ENCODE measurements at regions not wholly inside any gene's neighbourhood (a gene's known extent, or its start where the extent isn't known, plus 50 kb on each side); places are given as distances from the start of the nearest gene placed in this dataset.

- intact Hi-C loops (cut with DNase I; ENCODE audit: low total_unique reads), result no loop called here
- DNase-seq (ENCODE audit: low spot score in 2 of 2), result no peak
- TF ChIP-seq CTCF (IDR thresholded peaks at IDR 0.05) (no peak), POLR2AphosphoS5 (IDR thresholded peaks at IDR 0.05) (no peak)
Measured at GRCh38 chr3:144295613-144296012, 324.0 kb downstream of the DIPK2A start.

DNA sequence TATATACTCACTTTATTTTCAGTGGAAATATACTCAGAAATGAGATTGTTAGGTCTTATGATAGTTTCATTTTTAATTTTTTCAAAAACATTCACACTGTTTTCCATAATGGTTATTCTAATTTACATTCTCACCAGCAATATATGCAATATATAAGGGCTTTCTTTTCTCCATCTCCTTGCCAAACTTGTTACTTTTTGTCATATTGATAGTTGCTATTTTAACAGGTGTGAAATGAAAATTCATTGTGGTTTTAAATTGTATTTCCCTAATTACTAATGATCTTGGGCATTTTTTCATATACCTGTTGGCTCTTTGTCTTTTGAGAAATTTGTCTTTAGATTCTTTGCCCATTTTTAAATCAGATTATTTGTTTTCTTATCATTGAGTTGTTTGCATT is 325.2 kb downstream of the DIPK2A start:
- no peaks in the 10 kb centered on the region for H3K27me3 ChIP-seq
- TF ChIP-seq CTCF (IDR thresholded peaks at IDR 0.05), result no peak
- no peaks in the 10 kb centered on the region for H3K36me3 ChIP-seq
- H3K9me3 ChIP-seq, result peaks cover 0 to 3% of the 10 kb centered on the region in 2 donors
- no peak overlapping the region for H3K4me3 ChIP-seq
- no peak overlapping the region for H3K27ac ChIP-seq
- intact Hi-C loops (cut with DNase I; ENCODE audit: low total_unique reads), result no loop called here
- DNase-seq (ENCODE audit: low spot score in 2 of 2), result no peak
- no peaks in the 10 kb centered on the region for H3K4me1 ChIP-seq

More at GRCh38 chr3:144295613-144296012, 324.0 kb downstream of the DIPK2A start:
- Histone ChIP-seq H3K36me3 (no peaks in the 10 kb centered on the region), H3K27me3 (no peaks in the 10 kb centered on the region), H3K4me3 (no peak overlapping the region), H3K4me1 (no peaks in the 10 kb centered on the region), H3K9me3 (peaks cover 0 to 4% of the 10 kb centered on the region in 2 donors), H3K27ac (no peak overlapping the region)

- Histone ChIP-seq H3K27ac (no peak overlapping the region), H3K36me3 (no peaks in the 10 kb centered on the region), H3K9me3 (peaks cover 0 to 4% of the 10 kb centered on the region in 2 donors), H3K27me3 (no peaks in the 10 kb centered on the region), H3K4me3 (no peak overlapping the region), H3K4me1 (no peaks in the 10 kb centered on the region)
- intact Hi-C loops (cut with DNase I; ENCODE audit: low total_unique reads), result loop anchor here (10.0 kb wide), 1 partner anchor 1223 kb away; no protein-coding TSS in a partner anchor
- DNase-seq (ENCODE audit: low spot score in 2 of 2), result no peak
- TF ChIP-seq CTCF (IDR thresholded peaks at IDR 0.05), result no peak
- no peak for TF ChIP-seq POLR2AphosphoS5 (IDR thresholded peaks at IDR 0.05)
- TF ChIP-seq POLR2A (IDR thresholded peaks at IDR 0.05), result no peak
Measured at GRCh38 chr3:144301863-144302262, 330.2 kb downstream of the DIPK2A start.

- DNase-seq (ENCODE audit: low spot score in 2 of 2), result no peak
- peaks cover 0 to 4% of the 10 kb centered on the region in 2 donors for H3K9me3 ChIP-seq
- no peak overlapping the region for H3K4me3 ChIP-seq
- no peaks in the 10 kb centered on the region for H3K27me3 ChIP-seq
- TF ChIP-seq POLR2A (IDR thresholded peaks at IDR 0.05) (no peak), POLR2AphosphoS5 (IDR thresholded peaks at IDR 0.05) (no peak), CTCF (IDR thresholded peaks at IDR 0.05) (no peak)
- no peaks in the 10 kb centered on the region for H3K36me3 ChIP-seq
- H3K27ac ChIP-seq, result no peak overlapping the region
- H3K4me1 ChIP-seq, result no peaks in the 10 kb centered on the region
- intact Hi-C loops (cut with DNase I; ENCODE audit: low total_unique reads), result loop anchor here (10.0 kb wide), 1 partner anchor 1217 kb away; no protein-coding TSS in a partner anchor
Measured at GRCh38 chr3:144307951-144308350, 336.3 kb downstream of the DIPK2A start.

DNA sequence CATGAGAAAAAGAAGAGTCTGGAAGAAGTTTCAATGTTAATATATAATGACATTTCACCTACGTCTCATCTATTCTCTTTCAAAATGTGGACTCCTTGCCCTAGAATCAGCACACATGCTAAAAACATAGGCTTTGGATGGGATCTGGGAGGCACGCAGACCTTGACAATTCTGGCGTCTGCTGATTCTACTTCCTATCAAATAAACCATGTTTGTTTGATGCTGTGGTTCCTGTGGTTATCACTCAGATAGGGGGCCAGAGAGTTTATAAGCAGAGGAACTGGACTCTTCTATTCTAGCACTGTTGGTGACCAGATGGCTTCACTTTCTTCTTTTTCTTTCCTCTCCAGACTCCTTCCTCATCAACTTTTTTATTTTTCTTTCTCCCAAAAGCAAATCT is 336.8 kb downstream of the DIPK2A start:
- Histone ChIP-seq H3K4me1 (no peaks in the 10 kb centered on the region), H3K27me3 (no peaks in the 10 kb centered on the region), H3K36me3 (no peaks in the 10 kb centered on the region), H3K27ac (no peak overlapping the region), H3K4me3 (no peak overlapping the region), H3K9me3 (peaks cover 0 to 4% of the 10 kb centered on the region in 2 donors)
- no peak for TF ChIP-seq POLR2A (IDR thresholded peaks at IDR 0.05)
- TF ChIP-seq CTCF (IDR thresholded peaks at IDR 0.05), result no peak
- TF ChIP-seq POLR2AphosphoS5 (IDR thresholded peaks at IDR 0.05), result no peak
- DNase-seq (ENCODE audit: low spot score in 2 of 2), result no peak
- intact Hi-C loops (cut with DNase I; ENCODE audit: low total_unique reads), result loop anchor here (10.0 kb wide), 1 partner anchor 1216 kb away; no protein-coding TSS in a partner anchor

Measured in breast epithelium (tissue), 4 donors.